HG03103 (cell line): ENCODE measurements at regions not wholly inside any gene's neighbourhood (a gene's known extent, or its start where the extent isn't known, plus 50 kb on each side); places are given as distances from the start of the nearest gene placed in this dataset.
"Not testable (repeated sequence)": the region's sequence is repeated elsewhere in the genome, so short reads cannot be mapped to it uniquely, and the experiment has no call there.

Source experiments
- ATAC-seq: cut with Tn5 transposase; IDR thresholded peaks from one replicate; pipeline ENCODE4 v1.9.1; 2021; ENCODE audit warnings: low read depth; ENCODE audit not compliant: unreplicated experiment

GRCh38 chr7:149930374-149931068, 56.8 kb downstream of the ATP6V0E2 start:
- ATAC-seq, result not testable (repeated sequence)

DNA sequence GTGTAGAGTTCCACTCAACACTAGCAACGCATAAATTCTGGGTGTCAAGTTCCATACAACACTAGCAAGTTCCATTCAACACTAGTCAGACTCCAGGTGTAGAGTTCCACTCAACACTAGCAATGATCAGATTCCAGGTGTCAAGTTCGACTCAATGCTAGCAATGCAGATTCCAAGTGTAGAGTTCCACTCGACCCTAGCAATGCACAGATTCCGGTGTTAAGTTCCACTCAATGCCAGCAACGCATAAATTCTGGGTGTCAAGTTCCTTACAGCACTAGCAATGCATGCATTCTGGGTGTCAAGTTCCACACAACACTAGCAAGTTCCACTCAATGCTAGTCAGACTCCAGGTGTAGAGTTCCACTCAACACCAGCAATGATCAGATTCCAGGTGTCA, 60.0 kb downstream of the ATP6V0E2 start:
- ATAC-seq, result not testable (repeated sequence)

GRCh38 chr7:149947346-149947745, 73.6 kb downstream of the ATP6V0E2 start:
- ATAC-seq, result not testable (repeated sequence)

DNA sequence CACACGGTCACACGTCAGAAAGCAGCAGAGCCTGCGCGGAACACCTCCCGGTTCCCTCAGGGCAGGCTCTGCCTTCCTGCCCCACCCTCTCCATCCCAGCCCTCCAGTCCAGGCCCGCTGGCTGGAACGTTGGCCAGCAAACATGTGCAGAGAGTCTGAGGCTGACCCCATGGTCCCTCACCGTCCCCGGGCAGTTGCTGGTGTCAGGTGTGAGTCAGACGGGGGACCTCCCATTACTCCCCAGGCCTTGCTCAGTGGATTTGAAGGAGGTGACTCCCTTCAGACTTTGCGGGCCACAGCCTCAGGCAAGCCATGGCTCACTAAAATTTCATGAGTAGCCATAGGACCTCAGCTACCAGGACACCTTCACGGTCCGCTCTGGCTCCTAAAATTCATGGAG, 74.7 kb downstream of the ATP6V0E2 start:
- not testable (repeated sequence) for ATAC-seq

DNA sequence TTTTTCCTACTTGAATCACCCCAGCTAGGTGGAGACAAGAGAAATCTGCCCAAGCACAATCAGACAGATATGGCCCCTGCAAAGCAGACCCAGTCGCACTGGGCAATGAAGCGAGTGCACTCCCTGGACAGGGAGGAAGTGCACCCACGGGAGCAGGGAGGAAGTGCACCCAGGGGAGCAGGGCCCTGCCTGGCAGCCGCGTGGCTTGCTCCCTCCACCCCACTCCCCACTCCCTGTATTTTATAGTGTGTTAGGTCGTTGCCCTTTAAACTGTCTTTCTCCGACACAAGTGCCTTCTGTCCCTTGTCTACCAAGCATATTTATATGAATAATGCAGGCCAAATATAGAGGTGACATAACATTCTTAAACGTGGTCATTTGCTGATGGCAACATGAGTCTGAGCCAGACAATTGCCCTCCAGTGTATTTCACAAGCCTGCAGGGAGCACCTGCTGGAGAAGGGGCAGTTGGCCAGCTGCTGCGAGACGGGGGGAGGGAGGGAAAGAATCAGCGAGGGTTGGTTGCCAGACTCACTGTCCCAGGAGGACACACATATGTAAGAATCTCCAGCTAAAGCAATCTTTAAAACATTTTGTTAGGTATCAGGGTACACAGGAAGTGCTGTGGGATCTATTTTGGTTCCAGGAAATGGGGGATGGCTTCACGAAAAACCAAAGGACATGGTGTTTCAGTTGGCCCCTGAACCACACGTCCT, 76.3 kb downstream of the ATP6V0E2 start:
- ATAC-seq, result not testable (repeated sequence)

DNA sequence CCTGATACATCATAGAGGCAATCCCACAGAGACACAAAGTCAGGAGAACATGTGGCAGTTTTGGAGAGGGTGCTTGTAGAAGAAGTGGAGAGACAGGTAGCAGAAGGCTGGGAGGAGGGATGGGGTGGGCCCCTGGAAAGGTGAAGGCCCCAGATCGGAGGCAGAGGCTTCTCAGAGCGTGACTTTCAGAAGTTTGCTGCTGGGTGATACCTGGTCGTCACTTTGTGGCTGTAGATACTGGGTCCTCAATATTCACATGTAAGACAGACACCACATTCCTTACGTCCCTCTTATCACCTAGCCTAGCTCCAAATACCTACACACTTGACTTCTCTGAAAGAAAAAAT, 76.8 kb downstream of the ATP6V0E2 start:
- ATAC-seq, result not testable (repeated sequence)

DNA sequence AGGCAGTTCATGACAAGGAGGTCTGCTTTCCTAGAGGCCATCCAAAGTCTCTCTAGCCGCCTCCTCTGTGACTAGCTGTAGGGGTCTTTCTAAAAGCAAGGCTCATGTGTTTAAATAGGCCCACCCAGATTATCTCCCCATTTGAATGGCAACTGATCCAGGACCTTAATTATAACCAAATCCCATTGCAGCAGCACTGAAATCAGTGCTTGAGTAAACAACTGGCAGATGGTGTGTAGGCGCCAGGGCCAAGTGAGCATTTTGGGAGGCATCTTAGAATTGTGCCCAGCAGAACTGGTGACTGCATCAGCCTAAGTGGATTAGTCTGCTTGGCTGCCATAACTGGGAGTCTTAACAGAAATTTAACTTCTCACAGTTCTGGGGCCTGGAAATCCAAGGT, 77.8 kb downstream of the ATP6V0E2 start:
- not testable (repeated sequence) for ATAC-seq

DNA sequence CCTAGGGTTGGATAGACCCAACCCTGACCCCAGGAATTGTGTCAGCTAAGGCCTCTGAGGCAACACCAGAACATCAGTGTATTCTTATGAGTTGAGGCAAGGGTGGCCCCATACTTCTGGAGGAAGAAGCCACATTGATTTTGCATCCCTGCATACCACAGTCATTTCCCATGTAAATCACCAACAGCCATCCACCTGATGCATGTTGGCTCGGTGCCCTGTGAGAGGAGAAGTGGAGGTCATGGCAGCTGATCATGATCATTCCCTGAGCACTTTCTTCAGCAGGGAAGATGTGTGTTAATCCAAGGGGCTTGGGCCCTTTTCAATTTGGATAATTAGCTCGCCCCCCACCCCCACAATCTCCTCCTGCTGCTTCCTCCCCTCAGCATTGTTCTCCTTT, 85.1 kb downstream of the ATP6V0E2 start:
- ATAC-seq, result not testable (repeated sequence)

DNA sequence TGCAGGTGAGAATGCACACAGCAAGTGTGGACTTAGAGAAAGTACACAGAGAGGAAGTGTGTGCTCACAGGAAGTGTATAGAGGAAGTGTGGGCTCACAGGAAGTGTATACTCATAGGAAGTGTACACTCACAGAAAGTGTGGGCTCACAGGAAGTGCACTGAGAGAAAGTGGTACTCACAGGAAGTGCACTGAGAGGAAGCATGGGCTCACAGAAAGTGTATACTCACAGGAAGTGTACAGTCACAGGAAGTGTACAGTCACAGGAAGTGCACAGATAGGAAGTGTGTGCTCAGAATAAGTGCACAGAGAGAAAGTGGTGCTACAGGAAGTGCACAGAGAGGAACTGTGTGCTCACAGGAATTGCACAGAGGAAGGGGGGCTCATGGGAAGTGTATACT, 87.1 kb downstream of the ATP6V0E2 start:
- not testable (repeated sequence) for ATAC-seq

- not testable (repeated sequence) for ATAC-seq
Observed at GRCh38 chr7:149961878-149962277, 88.1 kb downstream of the ATP6V0E2 start.

GRCh38 chr7:149962685-149963319, 89.0 kb downstream of the ATP6V0E2 start:
- not testable (repeated sequence) for ATAC-seq

GRCh38 chr7:149963985-149964384, 90.2 kb downstream of the ATP6V0E2 start:
- ATAC-seq, result not testable (repeated sequence)

DNA sequence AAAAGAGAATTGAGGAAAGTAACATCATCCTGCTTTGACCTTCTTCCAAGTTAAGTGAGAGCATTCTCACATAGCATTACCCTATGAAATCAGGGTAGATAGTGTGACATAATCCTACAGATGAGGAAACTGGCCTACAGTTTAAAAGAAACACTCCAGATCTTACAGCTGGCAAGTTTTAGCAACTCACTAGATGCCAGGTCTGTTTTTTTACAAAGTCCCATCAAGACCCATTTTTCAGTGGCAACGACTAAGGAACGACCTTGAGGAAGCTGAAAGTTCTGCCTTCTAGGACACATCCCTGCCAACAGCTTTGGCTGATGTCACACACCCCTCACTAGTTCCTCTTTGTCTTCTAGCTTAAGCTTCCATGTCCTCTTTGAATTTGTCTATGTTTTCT, 92.7 kb downstream of the ATP6V0E2 start:
- ATAC-seq, result not testable (repeated sequence)

DNA sequence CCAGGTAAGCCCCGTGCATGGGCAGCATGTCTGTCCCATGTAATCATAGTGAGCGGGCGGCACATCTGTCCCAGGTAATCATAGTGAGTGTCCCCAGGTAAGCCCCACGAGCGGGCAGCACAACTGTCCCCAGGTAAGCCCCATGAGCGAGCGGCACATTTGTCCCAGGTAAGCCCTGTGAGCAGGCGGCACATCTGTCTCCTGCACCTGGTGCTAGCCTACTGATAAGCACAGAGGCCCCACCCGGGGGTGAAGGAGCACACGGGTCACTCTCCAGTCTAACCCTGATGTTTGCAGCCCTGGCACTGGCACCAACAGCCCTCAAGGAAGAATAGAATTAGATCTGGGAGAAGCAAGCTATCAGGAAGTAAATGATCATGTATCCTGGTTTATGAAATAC, 99.2 kb downstream of the ATP6V0E2 start:
- ATAC-seq, result not testable (repeated sequence)

DNA sequence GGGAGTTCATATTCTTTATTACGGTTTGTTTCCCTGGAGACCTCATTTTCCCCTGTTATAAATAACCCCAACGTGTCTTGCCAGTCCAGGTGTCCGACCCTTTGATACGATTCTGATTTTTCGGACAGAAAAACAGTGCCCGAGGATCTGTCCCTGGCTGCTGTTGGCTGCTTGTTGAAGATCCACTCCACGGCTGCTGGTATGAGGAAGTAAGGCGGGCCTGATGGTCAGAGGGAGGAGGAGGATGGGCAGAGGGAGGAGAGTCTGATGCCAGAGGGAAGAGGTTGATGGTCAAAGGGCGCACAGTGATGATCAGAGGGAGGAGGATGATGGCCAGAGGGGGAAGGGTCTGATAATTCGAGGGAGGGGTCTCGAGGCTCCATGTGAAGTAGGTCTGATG, 99.9 kb downstream of the ATP6V0E2 start:
- not testable (repeated sequence) for ATAC-seq

- ATAC-seq, result not testable (repeated sequence)
Observed at GRCh38 chr7:149975608-149976007, 101.8 kb downstream of the ATP6V0E2 start.

DNA sequence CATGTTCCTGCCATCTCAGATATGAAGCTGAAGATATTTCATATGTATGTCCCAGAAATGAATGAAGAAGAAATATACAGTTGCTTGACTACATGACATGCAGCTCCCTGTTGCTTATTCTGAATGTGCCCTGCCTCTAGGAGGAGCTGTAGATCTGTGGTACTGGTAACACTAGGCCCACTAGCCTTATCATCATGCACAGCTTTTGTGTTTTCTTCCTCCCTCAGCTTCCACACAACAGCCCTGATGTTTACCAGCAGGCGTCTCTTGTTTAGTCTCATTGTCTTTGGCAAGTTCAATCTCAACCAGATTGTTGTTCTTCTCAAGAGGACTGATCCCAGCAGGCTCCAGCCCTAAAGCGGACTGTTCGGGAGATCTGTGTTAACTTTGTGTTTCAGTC, 104.8 kb downstream of the ATP6V0E2 start:
- ATAC-seq, result not testable (repeated sequence)

DNA sequence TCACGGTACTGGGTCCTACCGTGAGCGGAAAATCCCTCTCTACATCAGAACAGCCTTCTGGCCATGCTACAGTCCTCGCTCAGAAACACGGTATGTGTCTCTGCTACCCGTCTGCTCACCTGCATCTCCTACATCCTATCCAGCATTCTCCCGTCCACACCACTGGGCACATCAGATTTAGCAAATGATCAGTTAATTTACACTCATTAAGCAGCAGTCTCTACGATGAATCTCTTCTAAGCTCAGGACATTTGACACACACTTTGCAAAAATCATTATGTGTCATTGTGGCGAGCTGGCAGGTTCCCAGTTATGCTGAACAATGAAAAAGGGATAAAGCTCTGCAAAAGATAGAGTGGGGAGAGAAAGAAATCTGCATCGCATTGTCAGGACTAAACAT, 105.2 kb downstream of the ATP6V0E2 start:
- ATAC-seq, result not testable (repeated sequence)

DNA sequence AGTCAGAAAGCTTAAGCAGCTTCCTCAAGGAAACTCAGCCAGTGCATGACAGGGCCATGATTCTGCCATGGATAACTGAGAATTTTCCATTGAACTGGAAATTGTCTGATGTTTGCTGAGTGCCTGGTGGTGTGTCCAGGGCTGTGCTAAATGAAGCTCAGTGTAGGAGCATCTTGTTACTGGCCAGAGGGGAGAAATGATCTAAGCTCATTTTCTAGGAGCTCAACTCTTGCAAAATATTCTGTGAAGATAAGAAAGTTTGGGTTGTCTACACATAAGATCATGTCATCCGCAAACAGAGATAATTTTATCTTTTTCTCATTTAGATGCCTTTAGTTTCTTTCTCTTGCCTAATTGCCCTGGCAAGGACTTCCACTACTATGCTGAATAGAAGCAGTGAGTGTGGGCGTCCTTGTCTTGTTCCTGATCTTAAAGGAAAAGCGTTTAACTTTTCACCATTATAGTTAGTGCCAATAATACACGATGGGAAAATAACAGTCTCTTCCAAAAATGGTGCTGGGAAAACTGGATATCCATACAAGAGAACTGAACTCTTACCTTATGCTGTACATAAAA, 108.9 kb downstream of the ATP6V0E2 start:
- ATAC-seq, result not testable (repeated sequence)

GRCh38 chr7:149986866-149987265, 113.1 kb downstream of the ATP6V0E2 start:
- ATAC-seq, result not testable (repeated sequence)

- ATAC-seq, result not testable (repeated sequence)
Observed at GRCh38 chr7:149991652-149992302, 118.0 kb downstream of the ATP6V0E2 start.
